PC-9 (cell line): ENCODE measurements at regions not wholly inside any gene's neighbourhood (a gene's known extent, or its start where the extent isn't known, plus 50 kb on each side); places are given as distances from the start of the nearest gene placed in this dataset.

ENCODE experiments used
- EZH2 ChIP-seq: fragments of 200-600 bp; sonication (generic); IDR thresholded peaks from 2 replicates; pipeline ENCODE4 v1.8.0; 2017; ENCODE audit warnings: antibody characterized with exemption, low read depth
- TF ChIP-seq, protein P1 (sequence below): fragments of 200-600 bp; sonication (generic); conservative IDR thresholded peaks from 2 replicates; pipeline ENCODE4 v1.6.1; 2017; ENCODE audit warnings: mixed run types, antibody characterized with exemption, mild to moderate bottlenecking, moderate library complexity

GRCh38 chr20:22866812-22867341, 168.2 kb upstream of the SSTR4 start:
- TF ChIP-seq, protein P1, sequence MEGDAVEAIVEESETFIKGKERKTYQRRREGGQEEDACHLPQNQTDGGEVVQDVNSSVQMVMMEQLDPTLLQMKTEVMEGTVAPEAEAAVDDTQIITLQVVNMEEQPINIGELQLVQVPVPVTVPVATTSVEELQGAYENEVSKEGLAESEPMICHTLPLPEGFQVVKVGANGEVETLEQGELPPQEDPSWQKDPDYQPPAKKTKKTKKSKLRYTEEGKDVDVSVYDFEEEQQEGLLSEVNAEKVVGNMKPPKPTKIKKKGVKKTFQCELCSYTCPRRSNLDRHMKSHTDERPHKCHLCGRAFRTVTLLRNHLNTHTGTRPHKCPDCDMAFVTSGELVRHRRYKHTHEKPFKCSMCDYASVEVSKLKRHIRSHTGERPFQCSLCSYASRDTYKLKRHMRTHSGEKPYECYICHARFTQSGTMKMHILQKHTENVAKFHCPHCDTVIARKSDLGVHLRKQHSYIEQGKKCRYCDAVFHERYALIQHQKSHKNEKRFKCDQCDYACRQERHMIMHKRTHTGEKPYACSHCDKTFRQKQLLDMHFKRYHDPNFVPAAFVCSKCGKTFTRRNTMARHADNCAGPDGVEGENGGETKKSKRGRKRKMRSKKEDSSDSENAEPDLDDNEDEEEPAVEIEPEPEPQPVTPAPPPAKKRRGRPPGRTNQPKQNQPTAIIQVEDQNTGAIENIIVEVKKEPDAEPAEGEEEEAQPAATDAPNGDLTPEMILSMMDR = no peak
- no peak for TF ChIP-seq EZH2
